ENCODE measurements at regions not wholly inside any gene's neighbourhood (a gene's known extent, or its start where the extent isn't known, plus 50 kb on each side); places are given as distances from the start of the nearest gene placed in this dataset.

DNA sequence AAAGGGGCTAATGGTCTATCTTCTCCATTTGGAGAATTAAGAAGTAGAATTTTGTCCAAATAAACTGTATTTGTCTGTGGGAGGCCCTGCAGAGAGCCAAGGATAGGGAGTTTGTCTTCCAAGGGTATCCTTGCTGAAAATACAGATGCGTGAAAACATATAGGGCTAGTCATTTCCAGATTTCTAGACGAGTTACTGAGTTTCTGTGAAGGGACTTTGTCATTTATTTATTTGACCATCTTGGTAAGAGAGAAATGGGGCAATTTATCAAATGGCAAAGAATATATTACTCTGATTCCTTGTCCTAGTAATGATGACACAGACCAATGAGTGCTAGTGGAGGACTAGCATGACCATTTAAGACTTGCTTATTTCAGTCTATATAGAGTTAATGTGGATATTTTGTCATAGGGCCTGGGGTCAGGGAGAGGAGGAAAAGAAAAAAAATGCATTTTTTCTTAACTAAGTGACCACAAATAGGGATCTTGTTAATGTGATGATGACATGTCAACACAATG lies 376.6 kb upstream of the ONECUT1 start:
- intact Hi-C loops (cut with micrococcal nuclease) = no loop called here

More for the DNA sequence above, 376.6 kb upstream of the ONECUT1 start:
- H3K9me2 ChIP-seq (ENCODE audit: insufficient read depth) = no peaks in the 10 kb centered on the region
- ChIA-PET CTCF (no interaction called here), RAD21 (ENCODE audit: low non-redundant PET in 1 of 2, low total read pairs in 2 of 2, uncharacterized antibody in 2 of 2, unreplicated experiment in 2 of 2) (no interaction called here), POLR2A (no interaction called here)
- DNase-seq (ENCODE audit: low read depth, low spot score) (no peak), ATAC-seq (no peak)
- H3K27ac ChIP-seq (ENCODE audit: low read depth, low read length) = no peak overlapping the region
- H3K9me3 ChIP-seq (ENCODE audit: control insufficient read depth in 1 of 2, insufficient read depth in 1 of 2, low read depth in 1 of 2, low read length in 2 of 2) = no peaks in the 10 kb centered on the region
- no peaks in the 10 kb centered on the region for H3K79me2 ChIP-seq (ENCODE audit: insufficient read depth, low read length)
- no peak overlapping the region for H3K4me3 ChIP-seq (replicated peaks in 1 of 2; ENCODE audit: low read depth in 1 of 2, low read length in 2 of 2)
- no peak overlapping the region for H2AFZ ChIP-seq (ENCODE audit: low read depth, low read length, poor library complexity, severe bottlenecking)
- H3K4me2 ChIP-seq (ENCODE audit: low read length) = no peak overlapping the region
- TF ChIP-seq ELF1 (IDR thresholded peaks at IDR 0.05; ENCODE audit: borderline replicate concordance, low read depth) (no peak), POLR2AphosphoS5 (IDR thresholded peaks at IDR 0.05; ENCODE audit: low read depth, low read length) (no peak), YY1 (IDR thresholded peaks at IDR 0.05; ENCODE audit: extremely low read depth, insufficient replicate concordance, low read depth, low read length) (no peak), ZNF274 (IDR thresholded peaks at IDR 0.05; ENCODE audit: low read depth, low read length) (no peak), SP1 (IDR thresholded peaks at IDR 0.05; ENCODE audit: low read depth) (no peak), EZH2 (IDR thresholded peaks at IDR 0.05) (no peak), SIN3A (IDR thresholded peaks at IDR 0.05; ENCODE audit: low read depth) (no peak), RAD21 (IDR thresholded peaks at IDR 0.05; ENCODE audit: low read depth) (no peak), CBX3 (IDR thresholded peaks at IDR 0.05; ENCODE audit: low read depth) (no peak)
- TF ChIP-seq, protein P1, sequence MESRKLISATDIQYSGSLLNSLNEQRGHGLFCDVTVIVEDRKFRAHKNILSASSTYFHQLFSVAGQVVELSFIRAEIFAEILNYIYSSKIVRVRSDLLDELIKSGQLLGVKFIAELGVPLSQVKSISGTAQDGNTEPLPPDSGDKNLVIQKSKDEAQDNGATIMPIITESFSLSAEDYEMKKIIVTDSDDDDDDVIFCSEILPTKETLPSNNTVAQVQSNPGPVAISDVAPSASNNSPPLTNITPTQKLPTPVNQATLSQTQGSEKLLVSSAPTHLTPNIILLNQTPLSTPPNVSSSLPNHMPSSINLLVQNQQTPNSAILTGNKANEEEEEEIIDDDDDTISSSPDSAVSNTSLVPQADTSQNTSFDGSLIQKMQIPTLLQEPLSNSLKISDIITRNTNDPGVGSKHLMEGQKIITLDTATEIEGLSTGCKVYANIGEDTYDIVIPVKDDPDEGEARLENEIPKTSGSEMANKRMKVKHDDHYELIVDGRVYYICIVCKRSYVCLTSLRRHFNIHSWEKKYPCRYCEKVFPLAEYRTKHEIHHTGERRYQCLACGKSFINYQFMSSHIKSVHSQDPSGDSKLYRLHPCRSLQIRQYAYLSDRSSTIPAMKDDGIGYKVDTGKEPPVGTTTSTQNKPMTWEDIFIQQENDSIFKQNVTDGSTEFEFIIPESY (IDR thresholded peaks at IDR 0.05; ENCODE audit: extremely low read depth, insufficient replicate concordance, low read length) = no peak
- TF ChIP-seq, protein P2, sequence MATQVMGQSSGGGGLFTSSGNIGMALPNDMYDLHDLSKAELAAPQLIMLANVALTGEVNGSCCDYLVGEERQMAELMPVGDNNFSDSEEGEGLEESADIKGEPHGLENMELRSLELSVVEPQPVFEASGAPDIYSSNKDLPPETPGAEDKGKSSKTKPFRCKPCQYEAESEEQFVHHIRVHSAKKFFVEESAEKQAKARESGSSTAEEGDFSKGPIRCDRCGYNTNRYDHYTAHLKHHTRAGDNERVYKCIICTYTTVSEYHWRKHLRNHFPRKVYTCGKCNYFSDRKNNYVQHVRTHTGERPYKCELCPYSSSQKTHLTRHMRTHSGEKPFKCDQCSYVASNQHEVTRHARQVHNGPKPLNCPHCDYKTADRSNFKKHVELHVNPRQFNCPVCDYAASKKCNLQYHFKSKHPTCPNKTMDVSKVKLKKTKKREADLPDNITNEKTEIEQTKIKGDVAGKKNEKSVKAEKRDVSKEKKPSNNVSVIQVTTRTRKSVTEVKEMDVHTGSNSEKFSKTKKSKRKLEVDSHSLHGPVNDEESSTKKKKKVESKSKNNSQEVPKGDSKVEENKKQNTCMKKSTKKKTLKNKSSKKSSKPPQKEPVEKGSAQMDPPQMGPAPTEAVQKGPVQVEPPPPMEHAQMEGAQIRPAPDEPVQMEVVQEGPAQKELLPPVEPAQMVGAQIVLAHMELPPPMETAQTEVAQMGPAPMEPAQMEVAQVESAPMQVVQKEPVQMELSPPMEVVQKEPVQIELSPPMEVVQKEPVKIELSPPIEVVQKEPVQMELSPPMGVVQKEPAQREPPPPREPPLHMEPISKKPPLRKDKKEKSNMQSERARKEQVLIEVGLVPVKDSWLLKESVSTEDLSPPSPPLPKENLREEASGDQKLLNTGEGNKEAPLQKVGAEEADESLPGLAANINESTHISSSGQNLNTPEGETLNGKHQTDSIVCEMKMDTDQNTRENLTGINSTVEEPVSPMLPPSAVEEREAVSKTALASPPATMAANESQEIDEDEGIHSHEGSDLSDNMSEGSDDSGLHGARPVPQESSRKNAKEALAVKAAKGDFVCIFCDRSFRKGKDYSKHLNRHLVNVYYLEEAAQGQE (IDR thresholded peaks at IDR 0.05; ENCODE audit: low read depth) = no peak
- no peak overlapping the region for H3K9ac ChIP-seq (ENCODE audit: low read length)
- H3K27me3 ChIP-seq (ENCODE audit: insufficient read depth, low read length) = no peaks in the 10 kb centered on the region
- no TSS peak for BruUV-seq (replicated peaks)
- H4K20me1 ChIP-seq (ENCODE audit: insufficient read depth) = no peaks in the 10 kb centered on the region
- H3K36me3 ChIP-seq (ENCODE audit: control insufficient read depth in 1 of 2, insufficient read depth in 2 of 2, low read length in 2 of 2) = no peaks in the 10 kb centered on the region
- no peaks in the 10 kb centered on the region for H3K4me1 ChIP-seq (ENCODE audit: control insufficient read depth in 1 of 2, insufficient read depth in 2 of 2, low read length in 2 of 2)
